NOMO-1 treated with DMSO at 0.1 percent for 48 hours (cell line): ENCODE measurements at regions not wholly inside any gene's neighbourhood (a gene's known extent, or its start where the extent isn't known, plus 50 kb on each side); places are given as distances from the start of the nearest gene placed in this dataset.

Experiments used
- DNase-seq: peaks from one replicate; lab custom pipeline; 2025; ENCODE audit not compliant: unreplicated experiment; lab: John Stamatoyannopoulos, UW

DNA sequence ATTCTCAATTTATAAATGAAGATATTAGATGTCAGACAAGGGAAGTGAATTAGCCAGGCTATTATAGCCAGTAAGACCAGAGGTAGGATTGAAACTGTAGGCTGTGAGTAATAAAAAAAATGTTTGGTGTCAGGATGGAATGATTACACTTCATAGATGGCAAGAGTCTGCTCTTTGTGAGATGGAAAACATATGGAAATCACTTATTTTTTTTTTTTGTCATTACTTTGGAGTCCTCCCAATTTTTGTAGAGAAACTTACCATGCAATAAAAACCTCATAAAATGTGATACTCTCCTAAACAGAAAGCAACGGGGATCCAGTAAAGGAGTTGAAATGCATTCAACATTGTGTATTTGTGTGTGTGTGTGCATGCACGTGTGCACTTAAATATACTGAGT, 532.7 kb upstream of the CDH8 start:
- DNase-seq, result no peak

DNA sequence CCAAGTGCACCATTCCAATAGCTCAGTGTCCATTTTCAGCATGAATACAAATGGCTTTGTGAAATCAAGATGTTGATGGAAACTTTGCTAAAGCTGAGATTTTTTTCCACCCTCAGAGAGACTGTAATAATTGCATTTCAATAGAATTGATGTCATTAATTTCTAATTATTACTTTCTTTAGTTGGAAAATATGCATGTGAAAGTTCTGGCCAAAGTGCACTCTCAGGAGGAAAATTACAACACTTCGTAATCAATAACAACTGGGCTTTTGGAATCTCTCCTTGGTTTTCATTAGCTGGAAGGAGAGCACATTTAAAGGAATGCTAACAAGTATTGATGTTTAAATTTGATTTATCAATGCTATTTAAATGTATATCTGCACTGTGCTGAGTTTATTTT, 529.5 kb upstream of the CDH8 start:
- no peak for DNase-seq

DNA sequence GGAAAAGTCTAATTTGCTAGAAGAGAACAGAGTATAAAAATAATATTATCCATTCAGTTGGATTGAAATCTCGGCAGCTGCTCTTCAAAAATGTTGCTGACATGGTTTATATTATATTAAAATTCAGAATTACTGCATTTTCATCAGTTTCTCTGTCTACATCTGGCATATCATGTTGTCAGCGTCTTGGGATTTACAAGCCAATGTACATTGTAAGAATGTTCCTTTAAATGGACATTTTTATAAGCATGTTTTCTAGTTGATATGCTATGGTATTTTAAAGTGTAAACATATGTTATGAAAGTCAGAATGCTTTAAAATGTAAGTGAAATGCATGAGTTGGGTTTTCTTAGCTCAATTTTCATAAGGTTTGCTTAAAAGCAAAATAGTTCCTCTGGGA, 528.1 kb upstream of the CDH8 start:
- DNase-seq, result no peak

DNA sequence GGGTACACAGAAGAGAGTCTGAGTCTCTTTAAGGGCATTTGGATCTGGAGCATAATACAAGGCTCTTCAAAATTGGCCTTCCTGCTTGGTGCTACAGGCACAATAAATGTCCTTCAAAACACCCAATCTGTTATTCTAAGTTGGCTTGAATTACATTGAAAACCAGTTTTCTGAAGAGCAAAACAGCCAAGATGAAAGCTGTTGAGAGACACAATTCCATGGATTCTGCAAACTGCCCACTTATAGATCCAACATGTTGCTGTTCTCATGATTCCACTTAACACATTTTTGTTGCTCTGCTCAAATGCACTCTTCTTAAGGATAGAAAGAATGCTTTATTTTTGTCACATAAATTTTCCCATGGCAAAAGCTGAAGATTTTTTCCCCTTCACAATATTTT, 525.9 kb upstream of the CDH8 start:
- DNase-seq, result no peak

DNA sequence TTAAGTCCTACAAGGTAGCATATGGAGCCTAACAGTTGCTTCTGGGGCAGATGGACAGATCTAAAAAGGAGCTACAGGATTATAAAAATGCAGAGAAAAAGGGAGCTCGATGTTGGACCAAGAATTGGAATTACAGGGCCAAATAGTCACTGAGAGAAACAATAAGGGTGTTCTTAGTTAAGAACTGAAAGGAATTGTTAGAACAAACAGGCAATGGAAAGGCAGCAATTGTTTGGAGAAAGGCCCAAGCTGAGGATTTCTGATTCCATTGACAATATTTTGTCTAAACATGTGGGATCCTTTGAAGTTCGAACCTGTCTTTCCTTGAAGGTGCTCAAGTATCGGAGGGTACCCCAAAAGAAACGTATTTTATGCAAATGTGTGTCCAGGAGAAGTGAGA, 513.6 kb upstream of the CDH8 start:
- DNase-seq, result no peak

DNA sequence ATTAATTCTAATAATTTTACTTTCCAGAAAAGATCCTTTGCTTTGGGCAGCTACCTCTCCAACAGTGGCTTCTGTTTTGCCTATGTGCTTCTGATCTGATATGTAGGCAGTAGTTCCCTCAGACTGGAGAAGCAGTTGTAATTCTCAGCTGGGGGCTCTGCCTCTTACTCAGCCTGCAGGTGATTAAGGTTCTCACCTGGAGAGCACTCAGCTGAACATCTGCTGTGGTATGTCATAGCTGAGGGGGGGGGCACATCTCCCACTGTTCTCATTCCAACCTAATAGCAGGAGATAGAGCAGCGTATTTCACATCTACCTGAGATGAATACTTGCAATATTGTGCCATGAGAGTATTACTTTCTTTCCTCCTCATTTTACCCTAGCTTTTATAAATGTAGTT, 511.9 kb upstream of the CDH8 start:
- no peak for DNase-seq

DNA sequence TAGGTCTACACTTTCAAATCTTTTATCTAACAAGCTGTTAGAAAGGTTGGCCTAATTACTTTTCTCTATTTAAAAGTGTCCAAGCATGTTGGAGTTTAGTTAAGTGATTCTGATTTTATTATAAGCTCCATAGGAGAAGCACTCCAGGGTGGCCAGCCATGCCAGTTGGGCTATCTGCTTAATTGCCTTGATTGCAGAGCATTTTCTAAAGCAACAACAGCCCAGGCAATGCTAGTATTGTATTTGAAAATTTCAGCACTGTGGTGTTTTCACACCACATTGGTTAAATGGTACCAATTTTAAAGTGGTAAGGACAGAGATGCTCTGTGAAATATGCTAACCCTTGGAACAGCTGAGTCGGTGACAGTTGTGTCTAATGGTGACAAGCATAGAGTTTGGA, 510.5 kb upstream of the CDH8 start:
- DNase-seq, result no peak

DNA sequence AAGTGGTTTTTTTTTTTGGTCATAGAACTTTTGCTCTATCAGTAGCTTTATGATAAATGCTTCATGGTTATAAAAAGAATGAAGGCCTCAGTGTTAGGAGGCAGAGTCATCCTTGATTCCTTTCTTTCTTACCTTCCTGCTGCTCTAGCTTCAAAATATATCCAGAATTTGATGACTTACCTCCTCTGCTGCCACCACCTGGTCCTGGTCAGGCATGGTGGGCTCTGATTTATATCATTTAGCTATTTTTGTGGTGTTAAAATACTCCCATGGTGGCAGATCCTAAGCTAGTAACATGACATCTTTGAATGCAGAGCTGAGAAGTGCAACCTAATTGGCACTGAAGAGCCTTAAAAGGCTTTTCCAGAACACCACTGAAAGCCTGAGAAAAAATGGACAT, 508.8 kb upstream of the CDH8 start:
- DNase-seq, result no peak

DNA sequence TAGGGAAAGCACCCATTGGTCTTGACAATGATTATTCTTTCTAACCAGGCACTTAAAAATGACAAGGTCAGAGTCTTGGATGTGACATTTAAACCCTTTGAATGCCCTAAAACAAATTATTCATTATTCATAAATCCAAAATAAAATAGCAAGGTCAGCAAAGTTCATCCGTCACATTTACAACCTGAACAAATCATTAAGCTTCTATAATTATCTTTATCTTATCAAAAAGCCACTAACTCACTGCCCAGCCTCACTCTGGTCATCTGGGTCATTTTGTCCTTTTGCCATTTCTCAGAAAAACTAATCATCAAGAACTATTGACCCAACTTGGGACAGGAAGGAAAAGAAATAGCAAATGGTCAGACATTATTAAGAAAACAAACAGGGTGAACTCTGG, 507.3 kb upstream of the CDH8 start:
- DNase-seq, result no peak

DNA sequence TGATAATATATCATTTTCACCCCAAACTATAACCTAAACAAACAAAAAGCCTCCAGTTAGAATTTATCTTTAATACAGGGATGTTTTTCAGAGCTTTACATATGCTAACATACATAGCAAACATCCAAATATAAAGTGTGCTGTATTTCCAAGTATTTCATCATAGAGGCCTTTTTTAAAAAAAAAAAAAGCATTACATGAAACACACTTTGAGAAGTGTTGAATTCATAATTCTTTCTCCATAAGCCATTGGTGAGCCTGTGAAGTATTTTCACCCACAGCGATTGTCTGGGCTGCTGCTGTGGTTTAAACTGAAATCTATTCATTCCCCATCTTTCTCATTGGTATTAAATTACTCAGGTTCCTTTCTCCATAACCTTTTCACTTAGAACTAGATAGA, 503.4 kb upstream of the CDH8 start:
- no peak for DNase-seq

DNA sequence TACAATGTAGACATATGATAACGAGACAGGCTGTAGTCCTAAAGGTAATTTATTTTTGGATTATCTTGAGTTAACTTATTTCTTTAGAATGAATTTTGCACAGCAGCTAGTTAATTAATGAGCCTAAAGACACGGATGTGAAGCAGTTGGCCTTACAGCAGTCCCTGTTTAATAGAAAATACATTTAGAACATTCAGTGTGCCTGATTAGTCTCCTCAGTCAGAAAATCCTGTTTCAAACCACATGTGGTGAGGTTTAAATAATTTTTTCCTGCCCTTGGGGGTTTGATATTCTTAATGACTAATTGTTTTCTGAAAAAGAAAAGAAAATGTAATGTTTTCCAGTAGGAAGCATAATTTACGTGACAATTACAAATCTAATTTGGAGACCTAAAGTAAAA, 494.2 kb upstream of the CDH8 start:
- DNase-seq, result no peak

DNA sequence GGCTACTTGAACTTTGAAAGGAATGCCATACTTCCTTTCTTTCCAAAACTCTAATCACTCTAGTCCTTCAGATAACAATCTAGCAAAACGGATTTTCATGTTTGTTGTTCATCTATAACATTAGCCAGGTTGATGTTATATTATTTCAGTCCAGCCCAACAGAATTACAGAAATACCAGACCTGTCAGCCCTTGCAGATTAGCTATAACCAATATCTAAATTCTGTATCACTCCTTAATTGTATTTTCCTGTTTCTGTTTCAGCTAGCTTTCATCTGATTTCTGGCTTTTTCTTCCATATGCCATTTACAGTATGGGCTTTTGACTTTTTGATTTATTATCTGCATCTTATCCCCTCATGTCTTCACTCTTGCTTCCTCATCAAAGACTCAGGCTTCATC, 479.8 kb upstream of the CDH8 start:
- no peak for DNase-seq

DNA sequence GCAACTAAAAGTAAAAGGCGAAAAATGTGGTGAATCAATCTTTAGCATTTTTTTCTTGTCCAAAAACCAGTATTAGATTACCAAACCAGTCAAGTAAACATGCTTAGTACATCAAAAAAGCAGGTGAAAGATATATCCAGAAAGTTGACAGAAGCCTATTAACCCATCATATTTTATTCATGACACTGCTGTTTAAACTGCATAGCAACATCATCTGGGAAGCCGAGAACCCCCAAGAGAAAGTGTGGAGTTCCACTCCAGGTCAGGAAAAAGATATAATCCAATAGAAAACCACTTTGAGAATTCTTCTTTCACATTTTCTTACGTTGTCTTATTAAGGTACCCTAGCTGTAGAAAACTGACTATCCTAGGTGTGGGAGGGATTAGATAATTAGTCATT, 466.8 kb upstream of the CDH8 start:
- DNase-seq, result no peak

DNA sequence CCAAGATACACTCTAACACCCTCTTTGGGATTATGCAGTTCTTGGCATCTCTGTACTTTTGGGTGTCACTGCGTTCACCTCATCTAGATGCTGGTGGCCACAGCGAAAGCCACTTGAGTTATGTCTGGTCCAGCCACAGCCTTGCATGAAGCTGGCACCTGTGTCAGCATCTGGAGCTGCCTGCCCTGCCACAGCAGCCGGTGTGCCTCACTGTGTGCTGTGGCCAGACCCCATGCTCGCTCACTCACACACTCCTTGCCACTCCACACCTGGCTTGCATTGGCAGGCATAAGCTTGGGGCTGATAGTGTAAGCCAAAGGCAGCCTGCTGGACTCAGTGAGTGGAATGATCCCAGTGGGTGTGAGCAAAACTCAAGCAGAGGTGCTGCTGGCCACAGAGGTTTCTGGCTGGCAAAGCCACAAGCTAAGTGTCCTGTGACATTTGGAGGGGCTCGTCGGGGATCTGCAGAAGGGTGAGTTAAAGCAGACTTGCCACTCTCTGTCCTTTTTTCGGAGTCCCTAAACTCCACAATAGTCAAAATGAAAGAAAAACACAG, 442.7 kb upstream of the CDH8 start:
- no peak for DNase-seq

DNA sequence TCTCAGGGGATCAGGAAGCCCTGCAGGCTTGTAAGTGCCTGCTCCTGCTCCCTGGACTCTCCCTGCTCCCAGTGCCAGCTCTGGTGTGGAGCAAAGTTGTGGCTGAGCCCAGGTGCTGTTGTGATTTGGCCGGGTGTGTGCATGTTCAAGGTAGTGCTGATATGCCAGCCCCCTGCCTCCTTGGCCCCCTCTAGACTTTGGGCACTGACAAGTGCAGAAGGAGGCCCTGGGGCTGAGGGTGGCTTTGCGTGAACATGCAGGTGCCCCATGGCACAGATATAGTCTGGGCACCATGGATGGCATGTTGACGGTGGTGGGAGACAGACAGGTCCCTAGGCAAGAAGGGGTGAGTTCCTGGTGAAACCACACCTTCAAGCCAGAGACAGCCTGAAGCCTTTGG, 441.6 kb upstream of the CDH8 start:
- no peak for DNase-seq

DNA sequence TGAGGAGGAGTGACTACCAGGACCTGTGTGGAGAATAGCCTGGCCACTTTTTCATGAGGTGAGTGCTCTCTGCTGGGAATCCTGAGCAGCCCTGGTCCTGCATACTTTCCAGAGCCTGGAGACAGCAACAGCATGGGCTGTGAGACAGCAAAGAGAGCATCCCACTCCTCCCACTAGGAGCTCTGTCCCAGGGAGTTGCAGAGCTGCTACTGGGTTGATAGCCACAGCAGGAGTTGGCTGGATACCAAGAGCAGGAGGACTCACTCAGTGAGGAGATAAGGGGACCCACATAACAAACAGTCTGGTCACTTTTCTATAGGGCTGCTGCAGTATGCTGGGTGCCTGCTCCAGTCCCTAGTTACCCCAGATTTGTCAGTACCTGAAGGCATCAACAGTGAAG, 439.3 kb upstream of the CDH8 start:
- no peak for DNase-seq

DNA sequence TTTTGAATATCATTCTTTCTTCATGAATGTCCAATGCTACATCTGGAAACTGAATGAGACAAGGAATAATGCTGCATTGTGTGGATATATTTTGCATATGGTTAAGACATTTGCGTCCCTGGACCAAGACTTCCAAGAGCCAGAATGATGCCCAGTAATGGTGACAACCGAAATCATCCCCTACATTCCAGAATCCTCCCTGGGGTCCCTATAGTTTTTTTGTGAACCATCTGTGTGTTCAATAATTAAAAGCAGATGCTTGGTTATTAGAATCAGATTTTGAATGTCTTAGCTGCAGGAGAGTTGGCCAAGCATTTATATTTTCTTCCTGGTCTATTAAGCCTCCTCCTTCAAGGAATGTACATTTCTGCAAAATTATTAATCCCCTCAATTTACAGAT, 426.7 kb upstream of the CDH8 start:
- DNase-seq, result no peak

DNA sequence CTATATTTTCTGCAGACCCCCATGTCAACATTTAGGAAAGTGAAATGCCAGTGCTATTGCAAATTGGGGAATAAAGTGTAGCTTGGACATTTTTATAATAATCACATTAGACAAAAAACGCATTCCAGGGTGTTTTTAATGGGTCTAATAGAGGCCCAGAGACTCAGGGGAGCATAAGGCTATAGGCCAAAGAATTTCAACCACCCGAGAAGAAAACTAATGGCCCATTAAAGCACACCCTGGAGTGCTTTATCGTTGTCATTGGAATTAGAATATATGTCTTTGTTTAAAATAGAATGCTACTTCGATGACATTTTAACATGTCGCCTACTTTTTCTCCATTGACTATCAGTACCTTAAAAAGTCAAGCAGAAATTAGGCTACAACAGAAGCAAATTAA, 414.1 kb upstream of the CDH8 start:
- no peak for DNase-seq

DNA sequence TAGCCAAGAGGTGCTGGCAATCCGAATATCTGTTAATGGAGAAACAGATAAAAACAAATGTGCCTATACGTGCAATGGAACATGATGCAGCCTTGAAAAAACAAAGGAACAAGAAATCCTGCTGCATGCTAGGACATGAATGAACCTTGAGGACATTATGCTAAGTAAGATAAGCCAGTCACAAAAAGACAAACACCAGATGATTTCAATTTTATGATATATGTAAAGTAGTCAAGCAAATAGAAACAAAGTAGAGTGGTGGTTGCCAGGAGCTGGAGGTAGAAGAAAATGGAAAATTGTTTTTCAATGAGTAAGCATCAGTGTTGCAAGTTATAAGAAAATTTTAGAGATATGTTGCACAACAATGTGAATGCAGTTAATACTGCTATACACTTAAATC, 409.7 kb upstream of the CDH8 start:
- no peak for DNase-seq

DNA sequence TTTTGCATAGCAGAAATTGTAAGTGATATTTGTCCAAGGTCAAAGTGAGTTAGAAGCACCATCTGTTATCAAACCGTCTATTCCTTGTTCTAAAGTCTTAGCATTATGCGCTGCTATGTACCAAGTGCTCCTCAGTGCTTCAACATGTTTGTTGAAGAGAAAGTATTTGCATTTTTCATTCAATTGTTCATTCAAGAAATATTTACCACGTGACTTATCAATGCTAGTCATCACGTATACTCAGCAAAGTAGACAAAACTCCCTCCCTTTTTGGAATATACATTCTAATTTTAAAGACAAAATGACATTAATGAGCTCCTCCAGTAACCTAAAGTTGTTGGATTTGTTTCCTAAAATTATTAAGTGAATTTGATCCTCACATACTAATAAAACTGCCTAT, 388.0 kb upstream of the CDH8 start:
- no peak for DNase-seq

DNA sequence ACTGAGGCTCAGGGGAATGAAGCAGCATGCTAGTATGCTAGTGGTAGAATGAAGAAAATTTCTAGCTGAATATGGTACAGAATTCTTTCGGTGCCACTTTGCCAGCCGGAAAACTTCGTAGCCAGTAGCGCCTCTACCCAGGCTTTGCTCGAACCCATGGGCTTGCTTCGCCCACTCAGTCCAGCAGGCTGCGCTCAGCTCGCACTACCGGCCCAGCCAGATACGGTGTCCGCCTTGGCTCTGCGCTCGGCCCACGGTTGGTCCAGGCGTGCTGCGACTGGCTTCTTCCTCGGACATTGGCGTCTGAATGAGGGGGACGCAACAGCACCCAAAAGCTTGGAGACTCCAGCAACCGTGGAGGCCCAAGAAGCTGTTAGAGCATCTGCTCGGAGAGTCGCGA, 372.5 kb upstream of the CDH8 start:
- no peak for DNase-seq

DNA sequence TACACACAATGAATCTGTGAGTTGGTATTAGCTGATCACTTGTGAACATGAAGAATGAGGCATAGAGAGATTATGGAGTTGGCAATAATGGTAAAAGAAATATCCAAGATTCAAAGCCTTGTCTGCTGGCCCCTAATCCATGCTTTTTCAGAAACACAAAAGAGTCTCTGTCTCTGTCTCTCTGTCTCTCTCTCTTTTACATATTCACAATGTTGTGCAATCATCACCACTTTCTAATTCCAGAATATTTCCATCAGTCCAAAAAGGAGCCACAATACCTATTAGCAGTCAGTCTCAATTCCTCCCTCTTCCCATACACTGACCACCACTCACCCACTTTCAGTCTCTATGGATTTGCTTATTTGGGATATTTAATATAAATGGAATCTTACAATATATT, 370.1 kb upstream of the CDH8 start:
- DNase-seq, result no peak

DNA sequence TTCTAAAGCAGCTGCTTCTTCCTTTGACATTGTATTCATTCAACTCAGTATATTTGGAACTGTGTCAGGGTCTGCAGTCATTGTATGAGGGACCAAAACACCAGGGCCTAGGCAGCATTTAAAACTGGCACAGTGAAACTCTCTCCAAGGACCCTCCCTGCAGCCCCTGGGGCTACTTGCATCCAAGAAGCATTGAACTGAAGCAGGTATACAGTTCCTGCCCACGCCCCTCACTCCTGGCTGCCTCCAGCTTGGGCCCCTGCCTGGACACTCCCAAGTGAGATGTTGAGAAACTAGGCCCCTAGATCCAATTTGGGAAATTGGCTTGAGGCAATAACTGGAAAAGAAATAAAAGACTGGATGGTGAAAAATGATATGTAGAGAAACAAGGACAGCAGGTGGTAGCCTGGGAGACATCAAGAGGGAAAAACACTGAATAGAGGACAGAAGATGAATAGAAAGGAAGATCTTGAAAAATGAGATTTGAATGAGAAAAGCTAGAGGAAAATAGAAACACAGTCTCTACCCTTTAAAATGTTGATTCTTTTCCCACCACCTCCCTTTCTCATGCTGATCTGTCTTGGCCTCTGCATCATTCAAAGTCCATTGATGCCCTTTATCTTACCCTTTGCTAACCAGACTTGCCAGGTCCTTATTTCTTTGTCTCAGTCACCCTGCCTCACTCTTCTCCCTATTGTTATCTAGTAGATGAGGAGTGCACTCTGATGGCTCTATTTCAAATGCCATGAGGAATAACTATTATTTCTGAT, 368.8 kb upstream of the CDH8 start:
- no peak for DNase-seq
